Epithelial cell of esophagus (primary cell): ENCODE measurements at regions not wholly inside any gene's neighbourhood (a gene's known extent, or its start where the extent isn't known, plus 50 kb on each side); places are given as distances from the start of the nearest gene placed in this dataset.
"Not testable (repeated sequence)": the region's sequence is repeated elsewhere in the genome, so short reads cannot be mapped to it uniquely, and the experiment has no call there.

Experiments
- DNase-seq: peaks from one replicate; pipeline ENCODE4 v3.0.0; 2010; ENCODE audit warnings: low read depth
- H3K4me3 ChIP-seq: 2 replicates; pipeline ENCODE4 v1.5.1; 2011; ENCODE audit warnings: mild to moderate bottlenecking, low read length, control low read depth
- TF ChIP-seq, protein P1 (sequence below): IDR thresholded peaks from 2 replicates; pipeline ENCODE4 v1.5.1; 2011; ENCODE audit warnings: low read depth, mild to moderate bottlenecking, low read length, control low read depth, inconsistent platforms; ENCODE audit not compliant: insufficient read depth; ENCODE audit errors: missing control alignments

DNA sequence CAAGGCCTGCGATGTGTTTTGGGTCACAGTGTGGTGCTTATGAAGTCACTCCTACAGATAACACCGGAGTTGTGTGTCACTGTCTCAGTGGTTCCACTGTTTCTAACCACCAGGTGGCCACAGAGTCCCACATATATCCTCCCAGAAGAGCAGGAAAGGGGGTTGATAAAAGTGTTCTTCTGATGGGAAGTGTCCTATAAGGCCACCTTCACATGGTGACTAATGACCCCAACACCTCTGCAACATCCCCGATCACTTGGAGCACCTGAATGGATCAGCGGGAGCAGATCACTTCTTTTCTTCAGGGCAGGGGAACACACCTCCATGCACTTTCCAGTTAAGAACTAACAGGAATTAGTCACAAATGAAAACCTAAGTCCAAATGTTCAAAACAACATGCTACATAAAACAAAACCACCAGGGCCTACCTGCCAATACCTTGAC, 111.5 kb downstream of the PPIAL4G start:
- TF ChIP-seq, protein P1, sequence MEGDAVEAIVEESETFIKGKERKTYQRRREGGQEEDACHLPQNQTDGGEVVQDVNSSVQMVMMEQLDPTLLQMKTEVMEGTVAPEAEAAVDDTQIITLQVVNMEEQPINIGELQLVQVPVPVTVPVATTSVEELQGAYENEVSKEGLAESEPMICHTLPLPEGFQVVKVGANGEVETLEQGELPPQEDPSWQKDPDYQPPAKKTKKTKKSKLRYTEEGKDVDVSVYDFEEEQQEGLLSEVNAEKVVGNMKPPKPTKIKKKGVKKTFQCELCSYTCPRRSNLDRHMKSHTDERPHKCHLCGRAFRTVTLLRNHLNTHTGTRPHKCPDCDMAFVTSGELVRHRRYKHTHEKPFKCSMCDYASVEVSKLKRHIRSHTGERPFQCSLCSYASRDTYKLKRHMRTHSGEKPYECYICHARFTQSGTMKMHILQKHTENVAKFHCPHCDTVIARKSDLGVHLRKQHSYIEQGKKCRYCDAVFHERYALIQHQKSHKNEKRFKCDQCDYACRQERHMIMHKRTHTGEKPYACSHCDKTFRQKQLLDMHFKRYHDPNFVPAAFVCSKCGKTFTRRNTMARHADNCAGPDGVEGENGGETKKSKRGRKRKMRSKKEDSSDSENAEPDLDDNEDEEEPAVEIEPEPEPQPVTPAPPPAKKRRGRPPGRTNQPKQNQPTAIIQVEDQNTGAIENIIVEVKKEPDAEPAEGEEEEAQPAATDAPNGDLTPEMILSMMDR, result peak; percentile 74
- H3K4me3 ChIP-seq, result not testable (repeated sequence)
- peak; percentile 81 for DNase-seq

DNA sequence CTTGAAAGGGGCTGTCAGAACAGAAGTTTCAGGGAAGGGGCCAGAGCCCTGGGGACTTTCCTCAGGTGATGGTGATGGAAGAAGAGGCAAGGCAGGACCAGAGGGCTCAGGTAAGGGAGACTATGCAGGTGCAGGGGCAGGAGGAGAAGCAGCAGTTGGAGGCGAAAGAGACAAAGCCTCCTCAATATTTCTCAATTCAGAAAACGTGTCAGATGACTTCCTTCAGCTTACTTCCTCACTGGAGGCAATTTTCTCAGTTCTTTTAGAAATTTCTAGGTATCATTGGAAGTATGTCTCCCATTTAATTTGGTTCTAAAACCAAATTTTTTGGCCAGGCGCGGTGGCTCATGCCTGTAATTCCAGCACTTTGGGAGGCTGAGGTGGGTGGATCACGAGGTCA, 112.4 kb downstream of the PPIAL4G start:
- H3K4me3 ChIP-seq, DNase-seq: not testable (repeated sequence)

DNA sequence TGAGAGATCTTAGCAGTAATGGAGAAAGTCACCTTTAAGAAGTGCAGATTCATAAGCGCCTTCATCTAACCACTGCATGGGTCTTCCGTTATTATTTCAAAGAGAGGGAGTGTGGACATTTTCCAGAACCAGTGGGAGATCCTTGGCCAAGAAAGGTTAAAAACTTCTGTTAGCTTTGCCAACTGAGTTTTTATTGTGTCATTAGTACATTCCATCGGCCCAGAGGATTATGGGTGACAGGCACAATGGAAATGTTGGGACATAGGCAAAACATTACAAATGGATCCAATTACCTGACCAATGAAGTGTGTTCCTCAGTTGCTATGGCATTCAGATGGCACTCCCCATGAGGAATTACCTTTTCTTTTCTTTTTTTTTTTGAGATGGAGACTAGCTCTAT, 115.5 kb downstream of the PPIAL4G start:
- no peak overlapping the region for H3K4me3 ChIP-seq
- DNase-seq, result no peak
- TF ChIP-seq, protein P1, result no peak

DNA sequence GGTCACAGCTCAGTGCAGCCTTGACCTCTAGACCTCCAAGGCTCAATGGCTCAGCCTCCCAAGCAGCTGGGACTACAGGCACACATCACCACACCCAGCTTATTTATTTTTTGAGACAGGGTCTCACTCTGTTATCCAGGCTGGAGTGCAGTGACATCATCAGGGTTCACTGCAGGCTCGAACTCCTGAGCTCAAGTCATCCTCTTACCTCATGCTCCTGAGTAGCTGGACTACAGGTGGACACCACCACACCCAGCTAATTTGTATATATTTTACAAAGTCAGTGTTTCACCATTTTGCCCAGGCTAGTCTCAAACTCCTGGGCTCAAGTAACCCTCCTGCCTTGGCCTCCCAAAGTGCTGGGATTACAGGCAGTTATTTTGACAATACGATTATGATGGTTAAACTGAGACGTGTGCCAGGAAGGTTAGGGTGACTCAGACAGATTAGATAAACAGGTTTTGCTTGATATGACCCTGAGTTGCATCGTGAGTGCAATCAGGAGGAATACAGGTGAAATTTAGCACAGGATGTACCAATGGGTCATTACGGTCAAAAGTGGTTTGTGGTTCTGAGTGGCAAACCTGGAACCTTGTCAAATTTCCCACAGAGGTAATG, 116.9 kb downstream of the PPIAL4G start:
- peak; percentile 69 for DNase-seq
- H3K4me3 ChIP-seq, result not testable (repeated sequence)

DNA sequence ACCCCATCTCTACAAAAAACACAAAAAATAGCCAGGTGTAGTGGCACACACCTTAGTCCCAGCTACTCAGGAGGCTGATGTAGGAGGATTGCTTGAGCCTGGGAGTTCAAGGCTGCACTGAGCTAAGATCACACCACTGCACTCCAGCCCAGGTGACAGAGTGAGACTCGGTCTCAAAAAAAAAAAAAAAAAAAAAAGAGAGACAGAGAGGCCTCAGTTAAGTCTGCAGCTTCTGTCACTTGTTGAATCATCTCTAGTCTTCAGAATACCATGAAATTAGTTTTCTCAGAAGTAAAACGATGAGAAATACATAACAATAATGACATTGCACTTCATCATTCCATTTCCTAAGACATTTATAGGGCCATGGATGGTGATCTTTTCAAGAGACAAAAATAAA, 118.0 kb downstream of the PPIAL4G start:
- not testable (repeated sequence) for H3K4me3 ChIP-seq, DNase-seq

DNA sequence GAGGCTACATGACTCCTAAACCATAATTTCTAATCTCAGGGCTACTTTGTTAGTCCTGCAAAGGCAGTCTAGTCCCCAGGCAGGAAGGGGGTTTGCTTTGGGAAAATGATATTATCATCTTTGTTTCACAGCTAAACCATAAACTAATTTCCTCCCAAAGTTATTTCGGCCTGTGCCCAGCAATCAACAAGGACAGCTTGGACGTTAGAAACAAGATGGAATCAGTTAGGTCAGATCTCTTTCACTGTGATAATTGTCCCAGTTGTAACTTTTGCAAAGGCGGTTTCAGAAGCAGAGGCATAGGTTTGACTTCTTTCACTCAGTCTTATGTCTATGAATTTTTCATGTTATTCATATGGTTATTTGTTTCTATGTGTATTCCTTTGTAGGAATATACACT, 119.1 kb downstream of the PPIAL4G start:
- H3K4me3 ChIP-seq, DNase-seq: not testable (repeated sequence)

DNA sequence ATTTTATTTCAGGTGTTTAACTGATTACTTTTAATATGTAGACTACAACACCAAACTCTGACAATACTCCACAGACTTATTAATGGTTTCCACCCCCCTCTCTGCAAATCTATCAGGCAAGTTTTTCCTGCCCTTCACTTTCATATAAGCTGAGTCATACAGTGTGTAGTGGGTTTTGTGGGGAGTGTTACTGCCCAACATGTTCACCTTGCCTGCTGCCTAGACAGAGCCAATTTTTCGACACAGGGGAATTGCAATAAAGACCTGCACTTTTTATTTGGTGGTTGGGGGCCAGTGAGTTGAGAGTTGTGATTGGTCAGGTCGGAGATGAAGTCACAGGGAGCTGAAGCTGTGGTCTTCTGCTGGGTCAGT, 119.7 kb downstream of the PPIAL4G start:
- no peak overlapping the region for H3K4me3 ChIP-seq
- DNase-seq, result peak; percentile 82
- TF ChIP-seq, protein P1, result no peak

DNA sequence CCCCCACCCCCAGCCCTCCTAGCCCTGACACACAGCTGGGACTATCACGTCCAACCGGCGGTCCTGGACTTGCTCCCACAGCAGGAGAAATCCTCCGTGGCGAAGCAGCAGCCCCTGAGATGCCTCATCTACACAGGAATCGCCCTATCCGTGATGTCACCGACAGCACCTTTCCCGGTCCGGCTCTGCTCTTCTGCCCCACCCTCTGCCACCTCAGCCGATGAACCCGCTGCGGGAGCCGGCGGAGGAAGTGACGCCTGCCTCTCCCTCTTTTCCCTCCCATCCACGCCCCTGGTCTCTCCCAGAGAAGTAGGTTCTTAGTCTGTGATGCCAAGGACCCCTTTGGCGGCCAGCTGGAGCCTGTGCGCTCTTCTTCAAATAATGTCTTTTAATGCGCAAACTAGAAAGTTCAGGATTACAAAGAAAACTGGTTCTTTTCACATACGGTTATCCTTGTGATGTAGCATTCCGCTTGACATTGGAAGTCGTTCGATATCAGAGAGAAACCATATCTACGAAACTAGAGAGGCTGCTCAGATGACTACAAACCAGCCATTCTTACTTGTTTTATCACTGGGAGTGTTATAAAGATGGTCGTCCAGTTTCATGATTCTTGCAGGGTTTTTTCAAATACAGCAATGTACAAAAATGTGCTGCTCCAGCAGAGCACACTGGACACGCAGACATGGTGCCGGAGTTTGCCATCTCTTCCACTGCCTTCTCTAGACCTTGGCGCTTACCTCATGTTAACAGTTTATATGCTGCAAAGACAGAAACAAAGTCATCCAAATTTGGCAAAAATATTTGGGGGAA, 120.3 kb downstream of the PPIAL4G start:
- H3K4me3 ChIP-seq, result peak overlapping the region; percentile 9
- DNase-seq, result peak; percentile 97

DNA sequence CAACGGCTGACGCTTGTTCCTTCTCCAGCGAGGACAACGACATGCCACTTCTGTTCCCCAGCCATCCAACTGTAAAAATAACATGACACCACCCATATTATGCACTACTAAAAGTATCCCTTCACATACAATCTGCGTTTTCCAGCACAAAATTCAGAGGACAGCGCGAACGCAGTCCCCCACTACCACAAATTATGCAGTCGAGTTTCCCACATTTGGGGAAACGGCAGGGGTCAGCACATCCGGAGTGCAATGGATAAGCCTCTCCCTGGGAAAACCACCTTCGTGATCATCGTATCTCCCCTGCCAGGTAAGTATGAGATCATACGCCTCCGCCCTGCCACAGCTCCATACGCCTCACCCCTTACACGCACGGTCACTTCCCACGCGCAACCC, 120.9 kb downstream of the PPIAL4G start:
- H3K4me3 ChIP-seq, result peak overlapping the region; percentile 9
- TF ChIP-seq, protein P1, result no peak
- DNase-seq, result peak; percentile 87

More for the DNA sequence above, 120.3 kb downstream of the PPIAL4G start:
- TF ChIP-seq, protein P1, result no peak
